ENCODE measurements at regions not wholly inside any gene's neighbourhood (a gene's known extent, or its start where the extent isn't known, plus 50 kb on each side); places are given as distances from the start of the nearest gene placed in this dataset.
"Not testable (repeated sequence)": the region's sequence is repeated elsewhere in the genome, so short reads cannot be mapped to it uniquely, and the experiment has no call there.

- ChIA-PET POLR2A (no interaction called here), CTCF (interaction anchor here (0.6 to 0.8 kb wide), 2 partner anchors 25 to 31 kb away, joined by 3 read pairs; no protein-coding TSS in a partner anchor)
- DNase-seq: no peak
- H3K27ac Mint-ChIP-seq: no peak overlapping the region
- intact Hi-C loops (cut with micrococcal nuclease): loop anchor here (2.0 to 5.0 kb wide), 3 partner anchors 80 to 185 kb away; no protein-coding TSS in a partner anchor
- no peaks in the 10 kb centered on the region for H3K9me3 Mint-ChIP-seq
- no peaks in the 10 kb centered on the region for H3K36me3 Mint-ChIP-seq
- H3K4me1 Mint-ChIP-seq (ENCODE audit: low read depth): peaks cover 12% of the 10 kb centered on the region
- H3K4me3 Mint-ChIP-seq: no peak overlapping the region
- peaks cover 30% of the 10 kb centered on the region for H3K27me3 Mint-ChIP-seq
Measured at GRCh38 chr2:168322325-168323007, 75.1 kb upstream of the STK39 start.

GRCh38 chr2:168323529-168324021, 76.2 kb upstream of the STK39 start:
- Mint-ChIP-seq H3K4me3 (no peak overlapping the region), H3K4me1 (ENCODE audit: low read depth) (peaks cover 12% of the 10 kb centered on the region), H3K27me3 (peaks cover 30% of the 10 kb centered on the region), H3K9me3 (no peaks in the 10 kb centered on the region), H3K36me3 (no peaks in the 10 kb centered on the region), H3K27ac (no peak overlapping the region)
- CTCF ChIA-PET: no interaction called here
- peak; percentile 17 for DNase-seq
- POLR2A ChIA-PET: interaction anchor here (0.8 kb wide), 1 partner anchor 53 kb away, joined by 3 read pairs; no protein-coding TSS in a partner anchor
- intact Hi-C loops (cut with micrococcal nuclease): loop anchor here (2.0 to 5.0 kb wide), 3 partner anchors 81 to 186 kb away; no protein-coding TSS in a partner anchor

- CTCF ChIA-PET: interaction anchor here (1.4 kb wide), 1 partner anchor 10 kb away, joined by 3 read pairs; no protein-coding TSS in a partner anchor
- Mint-ChIP-seq H3K36me3 (no peaks in the 10 kb centered on the region), H3K27me3 (peaks cover 30% of the 10 kb centered on the region), H3K4me3 (no peak overlapping the region), H3K27ac (no peak overlapping the region), H3K9me3 (peaks cover 19% of the 10 kb centered on the region), H3K4me1 (ENCODE audit: low read depth) (peaks cover 14% of the 10 kb centered on the region)
- intact Hi-C loops (cut with micrococcal nuclease): no loop called here
- no peak for DNase-seq
- POLR2A ChIA-PET: no interaction called here
Measured at GRCh38 chr2:168326572-168326971, 79.2 kb upstream of the STK39 start.

- CTCF ChIA-PET: no interaction called here
- no peak overlapping the region for H3K4me3 Mint-ChIP-seq
- no peak for DNase-seq
- H3K27ac Mint-ChIP-seq: no peak overlapping the region
- POLR2A ChIA-PET: no interaction called here
- intact Hi-C loops (cut with micrococcal nuclease): no loop called here
- peaks cover 23% of the 10 kb centered on the region for H3K27me3 Mint-ChIP-seq
- H3K4me1 Mint-ChIP-seq (ENCODE audit: low read depth): peaks cover 14% of the 10 kb centered on the region
- H3K9me3 Mint-ChIP-seq: peaks cover 19% of the 10 kb centered on the region
- no peaks in the 10 kb centered on the region for H3K36me3 Mint-ChIP-seq
Measured at GRCh38 chr2:168327328-168327727, 79.9 kb upstream of the STK39 start.

GRCh38 chr2:168328421-168328820, 81.0 kb upstream of the STK39 start:
- no peak overlapping the region for H3K4me3 Mint-ChIP-seq
- ChIA-PET CTCF (no interaction called here), POLR2A (no interaction called here)
- no peak overlapping the region for H3K27ac Mint-ChIP-seq
- peaks cover 19% of the 10 kb centered on the region for H3K9me3 Mint-ChIP-seq
- no peaks in the 10 kb centered on the region for H3K36me3 Mint-ChIP-seq
- H3K27me3 Mint-ChIP-seq: peaks cover 16% of the 10 kb centered on the region
- intact Hi-C loops (cut with micrococcal nuclease): no loop called here
- H3K4me1 Mint-ChIP-seq (ENCODE audit: low read depth): peaks cover 8% of the 10 kb centered on the region
- no peak for DNase-seq

GRCh38 chr2:168330624-168331423, 83.4 kb upstream of the STK39 start:
- Mint-ChIP-seq H3K4me1 (ENCODE audit: low read depth) (peaks cover 2% of the 10 kb centered on the region), H3K9me3 (peaks cover 19% of the 10 kb centered on the region), H3K36me3 (no peaks in the 10 kb centered on the region), H3K27ac (no peak overlapping the region), H3K27me3 (peaks cover 2% of the 10 kb centered on the region), H3K4me3 (no peak overlapping the region)
- no peak for DNase-seq
- POLR2A ChIA-PET: no interaction called here
- CTCF ChIA-PET: interaction anchor here (0.9 kb wide), 1 partner anchor 16 kb away, joined by 3 read pairs; no protein-coding TSS in a partner anchor
- intact Hi-C loops (cut with micrococcal nuclease): no loop called here

- POLR2A ChIA-PET; H3K36me3 Mint-ChIP-seq; H3K27ac Mint-ChIP-seq; H3K4me3 Mint-ChIP-seq; DNase-seq; intact Hi-C loops (cut with micrococcal nuclease); H3K4me1 Mint-ChIP-seq (ENCODE audit: low read depth); H3K27me3 Mint-ChIP-seq: not testable (repeated sequence)
- H3K9me3 Mint-ChIP-seq: peaks cover 12% of the 10 kb centered on the region
- CTCF ChIA-PET: interaction anchor here (0.5 to 1.7 kb wide), 3 partner anchors 174 to 216 kb away, joined by 3 to 4 read pairs (median 3); no protein-coding TSS in a partner anchor
Measured at GRCh38 chr2:168335254-168335653, 87.9 kb upstream of the STK39 start.

- Mint-ChIP-seq H3K4me1 (ENCODE audit: low read depth) (peaks cover 8% of the 10 kb centered on the region), H3K36me3 (no peaks in the 10 kb centered on the region), H3K27me3 (no peaks in the 10 kb centered on the region), H3K27ac (no peak overlapping the region), H3K9me3 (no peaks in the 10 kb centered on the region), H3K4me3 (no peak overlapping the region)
- peak; percentile 72 for DNase-seq
- ChIA-PET POLR2A (no interaction called here), CTCF (interaction anchor here (0.6 to 2.5 kb wide), 25 partner anchors 9 to 583 kb away, joined by 3 to 18 read pairs (median 4); no protein-coding TSS in a partner anchor)
- intact Hi-C loops (cut with micrococcal nuclease): loop anchor here (1.0 to 2.0 kb wide), 3 partner anchors 92 to 201 kb away; no protein-coding TSS in a partner anchor
Measured at GRCh38 chr2:168336786-168337388, 89.5 kb upstream of the STK39 start.

GRCh38 chr2:168338292-168338691, 90.9 kb upstream of the STK39 start:
- H3K27me3 Mint-ChIP-seq: no peaks in the 10 kb centered on the region
- no peak for DNase-seq
- H3K4me1 Mint-ChIP-seq (ENCODE audit: low read depth): peaks cover 8% of the 10 kb centered on the region
- no peak overlapping the region for H3K27ac Mint-ChIP-seq
- no peaks in the 10 kb centered on the region for H3K9me3 Mint-ChIP-seq
- H3K36me3 Mint-ChIP-seq: no peaks in the 10 kb centered on the region
- ChIA-PET POLR2A (no interaction called here), CTCF (interaction anchor here (1.1 to 2.5 kb wide), 4 partner anchors 8 to 219 kb away, joined by 4 to 18 read pairs (median 6); no protein-coding TSS in a partner anchor)
- no peak overlapping the region for H3K4me3 Mint-ChIP-seq
- intact Hi-C loops (cut with micrococcal nuclease): no loop called here

GRCh38 chr2:168338803-168339437, 91.5 kb upstream of the STK39 start:
- CTCF ChIA-PET: interaction anchor here (1.1 kb wide), 1 partner anchor 219 kb away, joined by 4 read pairs; no protein-coding TSS in a partner anchor
- no peaks in the 10 kb centered on the region for H3K36me3 Mint-ChIP-seq
- H3K4me1 Mint-ChIP-seq (ENCODE audit: low read depth): peaks cover 8% of the 10 kb centered on the region
- no peak overlapping the region for H3K27ac Mint-ChIP-seq
- intact Hi-C loops (cut with micrococcal nuclease): no loop called here
- H3K4me3 Mint-ChIP-seq: no peak overlapping the region
- DNase-seq: no peak
- peaks cover 2% of the 10 kb centered on the region for H3K27me3 Mint-ChIP-seq
- H3K9me3 Mint-ChIP-seq: no peaks in the 10 kb centered on the region
- POLR2A ChIA-PET: no interaction called here

GRCh38 chr2:168340931-168341330, 93.5 kb upstream of the STK39 start:
- Mint-ChIP-seq H3K4me1 (ENCODE audit: low read depth) (peaks cover 8% of the 10 kb centered on the region), H3K4me3 (no peak overlapping the region), H3K36me3 (no peaks in the 10 kb centered on the region), H3K27ac (no peak overlapping the region), H3K9me3 (no peaks in the 10 kb centered on the region), H3K27me3 (peaks cover 3% of the 10 kb centered on the region)
- ChIA-PET CTCF (interaction anchor here (0.7 to 1.2 kb wide), 2 partner anchors 179 to 365 kb away, joined by 3 read pairs; no protein-coding TSS in a partner anchor), POLR2A (no interaction called here)
- no peak for DNase-seq
- intact Hi-C loops (cut with micrococcal nuclease): loop anchor here (10.0 kb wide), 1 partner anchor 154 kb away; no protein-coding TSS in a partner anchor
